AG04450 (cell line): ENCODE measurements at regions not wholly inside any gene's neighbourhood (a gene's known extent, or its start where the extent isn't known, plus 50 kb on each side); places are given as distances from the start of the nearest gene placed in this dataset.

Source experiments
- CTCF ChIA-PET: fragments of 300-600, 350-600 bp; formaldehyde crosslinking; extraction: SDS; loops from one replicate; lab custom pipeline; 2022; ENCODE audit warnings: antibody characterized with exemption, inconsistent platforms; lab: Charles Lee
- POLR2A ChIA-PET: fragments of 350-600 bp; formaldehyde crosslinking; extraction: SDS; loops from one replicate; lab custom pipeline; 2021; ENCODE audit warnings: antibody characterized with exemption, inconsistent platforms; lab: Yijun Ruan, JAX
- DNase-seq: peaks from one replicate; pipeline ENCODE4 v3.0.0-alpha.2; 2011; ENCODE audit warnings: low read depth, low spot score
- H3K27ac ChIP-seq: one replicate; pipeline ENCODE4 v1.5.1; 2012; ENCODE audit warnings: low read depth, low read length, control low read depth
- H3K27me3 ChIP-seq: one replicate; pipeline ENCODE4 v1.6.0; 2012; ENCODE audit warnings: low read length; ENCODE audit not compliant: control insufficient read depth, insufficient read depth
- H3K4me3 ChIP-seq: 2 replicates; pipeline ENCODE4 v1.5.1; 2011; ENCODE audit warnings: mild to moderate bottlenecking, low read depth, low read length, control low read depth
- H3K9me3 ChIP-seq: 2 replicates; pipeline ENCODE4 v1.5.1; 2012; ENCODE audit warnings: low read length; ENCODE audit not compliant: control insufficient read depth, insufficient read depth
- CTCF ChIP-seq: IDR thresholded peaks from 2 replicates; pipeline ENCODE4 v1.5.1; 2011; ENCODE audit warnings: low read depth, low read length, control low read depth, inconsistent platforms

GRCh38 chr3:187831125-187832051 is 86.1 kb upstream of the BCL6 start:
- Histone ChIP-seq H3K4me3 (no peak overlapping the region), H3K27ac (no peak overlapping the region), H3K27me3 (peaks cover 10% of the 10 kb centered on the region), H3K9me3 (no peaks in the 10 kb centered on the region; the same call in 1 of the 2 replicates)
- POLR2A ChIA-PET: no interaction called here
- TF ChIP-seq CTCF: no peak
- CTCF ChIA-PET: no interaction called here
- DNase-seq: no peak

GRCh38 chr3:187832202-187832601 is 86.9 kb upstream of the BCL6 start:
- Histone ChIP-seq H3K9me3 (no peaks in the 10 kb centered on the region; the same call in 1 of the 2 replicates), H3K27ac (no peak overlapping the region), H3K4me3 (no peak overlapping the region), H3K27me3 (peaks cover 12% of the 10 kb centered on the region)
- no peak for DNase-seq
- no peak for TF ChIP-seq CTCF
- ChIA-PET POLR2A (no interaction called here), CTCF (no interaction called here)

- ChIA-PET POLR2A (no interaction called here), CTCF (no interaction called here)
- TF ChIP-seq CTCF: no peak
- Histone ChIP-seq H3K27me3 (peaks cover 12% of the 10 kb centered on the region), H3K4me3 (no peak overlapping the region), H3K9me3 (no peaks in the 10 kb centered on the region; the same call in 1 of the 2 replicates), H3K27ac (no peak overlapping the region)
- no peak for DNase-seq
Observed at GRCh38 chr3:187833375-187833774, 88.1 kb upstream of the BCL6 start.

- no peak for TF ChIP-seq CTCF
- no peak overlapping the region for H3K27ac ChIP-seq
- peaks cover 10% of the 10 kb centered on the region for H3K27me3 ChIP-seq
- H3K9me3 ChIP-seq: no peaks in the 10 kb centered on the region; the same call in 1 of the 2 replicates
- ChIA-PET POLR2A (no interaction called here), CTCF (no interaction called here)
- no peak overlapping the region for H3K4me3 ChIP-seq
- DNase-seq: no peak
Observed at GRCh38 chr3:187833799-187834578, 88.7 kb upstream of the BCL6 start.
